LNCaP clone FGC (cell line): ENCODE measurements at regions not wholly inside any gene's neighbourhood (a gene's known extent, or its start where the extent isn't known, plus 50 kb on each side); places are given as distances from the start of the nearest gene placed in this dataset.
"Not testable (repeated sequence)": the region's sequence is repeated elsewhere in the genome, so short reads cannot be mapped to it uniquely, and the experiment has no call there.

Experiments
- DNase-seq: peaks from one replicate; pipeline ENCODE4 v3.0.0-alpha.2; 2011; ENCODE audit warnings: low read depth
- H3K4me3 ChIP-seq: 2 replicates; pipeline ENCODE4 v1.5.1; 2011; ENCODE audit warnings: mild to moderate bottlenecking, low read depth, low read length, control low read depth
- CTCF ChIP-seq: IDR thresholded peaks from 2 replicates; pipeline ENCODE4 v1.5.1; 2012; ENCODE audit warnings: mild to moderate bottlenecking; ENCODE audit not compliant: control insufficient read depth, insufficient read depth; ENCODE audit errors: extremely low read depth

- DNase-seq: no peak
- H3K4me3 ChIP-seq: no peak overlapping the region
- TF ChIP-seq CTCF: no peak
These were observed 96.0 kb upstream of the C1GALT1C1 start for GRCh38 chrX:120725874-120726273.

DNA sequence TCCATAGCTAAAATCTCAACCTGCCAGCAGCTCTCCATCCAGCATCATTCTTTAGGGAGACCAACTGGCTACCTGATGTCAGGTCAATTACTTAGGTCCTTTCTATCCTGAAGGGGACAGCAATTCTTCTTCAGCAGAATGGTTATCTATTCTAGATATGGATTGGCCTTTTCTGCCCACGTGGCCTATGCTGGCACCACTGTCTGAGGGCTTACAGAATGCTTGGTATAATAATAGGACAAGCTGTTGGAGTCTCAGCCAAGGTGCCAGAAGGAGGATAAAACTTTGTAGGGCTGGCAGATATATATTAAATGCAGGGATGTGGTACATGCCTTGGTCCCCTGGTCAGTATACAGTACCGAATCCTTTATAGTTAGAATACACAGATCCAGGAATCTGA is 89.8 kb upstream of the C1GALT1C1 start:
- no peak for TF ChIP-seq CTCF
- no peak for DNase-seq
- H3K4me3 ChIP-seq: no peak overlapping the region

- TF ChIP-seq CTCF: no peak
- H3K4me3 ChIP-seq: no peak overlapping the region
- no peak for DNase-seq
These were observed 89.1 kb upstream of the C1GALT1C1 start for GRCh38 chrX:120718969-120719368.

GRCh38 chrX:120702337-120702736 is 72.5 kb upstream of the C1GALT1C1 start:
- not testable (repeated sequence) for H3K4me3 ChIP-seq, DNase-seq

DNA sequence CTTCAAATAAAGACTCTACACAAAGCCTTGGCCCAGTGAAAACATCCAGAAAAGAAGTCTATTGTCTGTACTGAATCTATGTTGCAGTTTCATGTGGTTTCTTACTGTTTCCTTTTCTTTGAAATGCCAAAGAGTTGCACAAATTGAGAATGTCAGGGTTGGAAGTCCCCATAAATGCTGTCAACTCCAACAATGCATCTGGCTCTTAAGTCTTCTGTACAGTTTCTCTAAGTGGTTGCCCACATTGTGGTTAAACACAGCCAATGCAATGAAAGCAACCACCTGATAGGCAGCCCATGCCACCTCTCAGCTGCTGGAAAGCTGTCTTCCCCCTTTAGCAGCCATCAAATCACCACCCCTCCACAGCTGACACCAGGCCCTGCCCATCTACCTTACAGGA is 67.2 kb upstream of the C1GALT1C1 start:
- no peak for DNase-seq
- no peak overlapping the region for H3K4me3 ChIP-seq
- no peak for TF ChIP-seq CTCF

DNA sequence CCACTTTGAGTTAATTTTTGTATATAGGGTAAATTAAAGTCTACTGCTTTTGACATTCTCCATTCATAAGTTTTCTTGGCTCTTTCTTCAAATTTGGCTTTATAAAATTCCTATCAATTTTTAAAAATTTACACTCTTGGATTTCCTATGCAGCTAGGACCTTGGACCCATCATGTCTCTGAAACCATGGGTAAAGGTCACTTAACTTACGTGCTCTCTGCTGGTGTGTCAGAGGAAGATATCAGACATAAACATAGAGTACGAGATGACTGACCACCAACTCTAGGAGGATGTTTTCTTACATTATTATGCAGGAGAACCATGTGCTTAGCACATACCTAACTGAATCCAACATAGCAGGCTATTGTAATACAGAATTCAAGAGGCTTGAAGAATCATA is 62.5 kb upstream of the C1GALT1C1 start:
- TF ChIP-seq CTCF: no peak
- H3K4me3 ChIP-seq: no peak overlapping the region
- DNase-seq: no peak

DNA sequence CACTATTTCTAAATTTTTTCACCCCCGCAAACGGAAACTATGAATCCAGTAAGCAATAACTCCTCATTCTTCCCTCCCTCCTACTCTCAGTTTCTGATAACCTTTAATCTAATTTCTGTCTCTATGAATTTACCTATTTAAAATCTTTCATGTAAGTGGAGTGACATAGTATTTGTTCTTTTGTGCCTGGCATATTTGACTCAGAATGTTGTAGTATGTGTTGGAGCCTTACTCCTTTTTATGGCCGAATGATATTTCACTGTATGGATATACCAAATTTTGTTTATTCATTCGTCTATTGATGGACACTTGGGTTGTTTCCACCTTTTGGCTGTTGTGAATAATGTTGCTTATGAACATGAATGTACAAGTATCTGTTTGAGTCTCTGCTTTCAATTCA is 61.1 kb upstream of the C1GALT1C1 start:
- no peak for TF ChIP-seq CTCF
- no peak for DNase-seq
- H3K4me3 ChIP-seq: no peak overlapping the region

DNA sequence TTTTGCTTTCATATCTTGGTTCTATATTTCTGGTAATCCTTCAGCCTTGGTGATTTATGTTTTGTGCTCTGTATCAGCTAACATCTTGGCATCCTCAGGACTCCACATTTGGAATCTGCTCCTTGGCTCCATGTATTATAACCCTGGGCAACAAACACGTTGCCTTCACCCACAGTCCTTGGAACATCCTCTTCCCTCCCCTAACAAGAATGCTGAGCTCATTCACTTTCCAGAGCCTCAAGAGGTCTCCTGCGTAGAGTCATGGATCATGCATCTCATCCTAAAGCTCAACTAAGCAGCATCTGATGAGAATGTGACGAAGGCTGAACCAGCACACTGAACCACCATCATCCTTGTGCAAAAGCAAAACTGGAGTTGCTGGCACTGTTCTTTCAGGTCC is 60.5 kb upstream of the C1GALT1C1 start:
- no peak for TF ChIP-seq CTCF

More for the DNA sequence above, 60.5 kb upstream of the C1GALT1C1 start:
- no peak for DNase-seq
- no peak overlapping the region for H3K4me3 ChIP-seq
